HEK293 (cell line): ENCODE measurements at regions not wholly inside any gene's neighbourhood (a gene's known extent, or its start where the extent isn't known, plus 50 kb on each side); places are given as distances from the start of the nearest gene placed in this dataset.

ENCODE experiments used
- CTCF ChIP-seq: fragments of 450-650 bp; formaldehyde crosslinking; IDR thresholded peaks from 2 replicates; pipeline ENCODE4 v1.5.1; 2016; ENCODE audit warnings: missing biosample characterization, missing genetic modification characterization
- SCRT2 ChIP-seq: fragments of 450-650 bp; formaldehyde crosslinking; IDR thresholded peaks from 2 replicates; pipeline ENCODE4 v1.5.1; 2016; ENCODE audit warnings: missing biosample characterization, missing genetic modification characterization
- ZBTB21 ChIP-seq: fragments of 450-650 bp; formaldehyde crosslinking; IDR thresholded peaks from 2 replicates; pipeline ENCODE4 v1.5.1; 2017; ENCODE audit warnings: missing biosample characterization, missing genetic modification characterization
- ZFP41 ChIP-seq: fragments of 450-650 bp; formaldehyde crosslinking; IDR thresholded peaks from 2 replicates; pipeline ENCODE4 v1.5.1; 2016; ENCODE audit warnings: missing biosample characterization, missing genetic modification characterization, borderline replicate concordance
- ZNF571 ChIP-seq: fragments of 450-650 bp; formaldehyde crosslinking; IDR thresholded peaks from 2 replicates; pipeline ENCODE4 v1.5.0; 2017; ENCODE audit warnings: missing biosample characterization, missing genetic modification characterization
- ZNF692 ChIP-seq: fragments of 450-650 bp; formaldehyde crosslinking; IDR thresholded peaks from 2 replicates; pipeline ENCODE4 v1.5.1; 2016; ENCODE audit warnings: missing biosample characterization, missing genetic modification characterization
- ZNF704 ChIP-seq: fragments of 450-650 bp; formaldehyde crosslinking; IDR thresholded peaks from 2 replicates; pipeline ENCODE4 v1.5.1; 2016; ENCODE audit warnings: missing biosample characterization, missing genetic modification characterization
- ZSCAN18 ChIP-seq: fragments of 450-650 bp; formaldehyde crosslinking; IDR thresholded peaks from 2 replicates; pipeline ENCODE4 v1.5.1; 2016; ENCODE audit warnings: missing biosample characterization, missing genetic modification characterization
- ZXDB ChIP-seq: fragments of 450-650 bp; formaldehyde crosslinking; IDR thresholded peaks from 2 replicates; pipeline ENCODE4 v1.5.1; 2016; ENCODE audit warnings: missing biosample characterization, missing genetic modification characterization

- TF ChIP-seq ZBTB21 (tag by site-specific recombination) (no peak), ZXDB (tag by site-specific recombination) (no peak), ZNF571 (no peak), ZNF692 (tag by site-specific recombination) (no peak), ZFP41 (tag by site-specific recombination) (no peak), SCRT2 (tag by site-specific recombination) (no peak), ZNF704 (tag by site-specific recombination) (no peak), CTCF (tag by site-specific recombination) (no peak), ZSCAN18 (no peak)
Measured at GRCh38 chr2:217430916-217431576, 571.2 kb upstream of the TNP1 start.
